ENCODE measurements at regions not wholly inside any gene's neighbourhood (a gene's known extent, or its start where the extent isn't known, plus 50 kb on each side); places are given as distances from the start of the nearest gene placed in this dataset.
A peak's percentile ranks its signal among the peaks of the same experiment; 100 is the strongest.

GRCh38 chr7:72524037-72524436 is 111.9 kb upstream of the CALN1 start:
- DNase-seq, result no peak

- DNase-seq, result no peak
Measured at GRCh38 chr7:72504061-72504706, 92.0 kb upstream of the CALN1 start.

- DNase-seq, result no peak
Measured at GRCh38 chr7:72503644-72504043, 91.5 kb upstream of the CALN1 start.

DNA sequence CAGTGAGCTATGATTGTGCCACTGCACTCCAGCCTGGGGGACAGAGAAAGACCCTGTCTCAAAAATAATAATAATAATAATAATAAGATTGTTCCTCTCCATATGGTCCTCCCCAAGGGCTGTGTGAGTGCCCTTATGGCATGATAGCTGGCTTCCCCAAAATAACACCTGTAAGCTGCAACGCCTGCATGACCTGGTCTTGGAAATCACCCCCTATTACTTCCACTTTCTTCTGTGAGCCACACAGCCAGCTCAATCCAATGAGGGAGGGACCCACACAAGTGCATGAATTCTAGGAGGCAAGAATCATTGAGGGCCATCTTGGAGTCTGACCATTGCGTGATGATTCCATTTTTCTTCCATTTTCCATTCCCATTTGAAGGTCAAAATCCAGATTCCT is 82.7 kb upstream of the CALN1 start:
- DNase-seq, result no peak

GRCh38 chr7:72493850-72494661 is 81.9 kb upstream of the CALN1 start:
- peak; percentile 36 for DNase-seq

GRCh38 chr7:72492461-72493065 is 80.4 kb upstream of the CALN1 start:
- DNase-seq, result no peak

DNA sequence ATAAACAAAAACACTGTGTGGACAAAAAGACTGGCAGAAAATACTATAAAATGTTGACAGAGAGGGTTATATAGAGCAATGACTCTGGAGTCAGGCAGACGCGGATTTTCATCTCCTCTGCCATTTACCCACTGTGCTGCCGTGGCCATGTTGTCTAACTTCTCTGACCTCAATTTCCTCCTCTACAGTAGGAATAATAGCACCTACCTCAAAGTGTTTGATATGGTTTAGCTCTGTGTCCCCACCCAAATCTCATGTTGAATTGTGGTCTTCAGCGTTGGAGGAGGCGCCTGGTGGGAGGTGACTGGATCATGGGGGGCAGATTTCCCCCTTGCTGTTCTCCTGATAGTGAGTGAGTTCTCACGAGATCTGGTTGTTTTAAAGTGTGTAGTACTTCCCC is 78.2 kb upstream of the CALN1 start:
- DNase-seq, result no peak

GRCh38 chr7:72481934-72482333 is 69.8 kb upstream of the CALN1 start:
- DNase-seq, result no peak

DNA sequence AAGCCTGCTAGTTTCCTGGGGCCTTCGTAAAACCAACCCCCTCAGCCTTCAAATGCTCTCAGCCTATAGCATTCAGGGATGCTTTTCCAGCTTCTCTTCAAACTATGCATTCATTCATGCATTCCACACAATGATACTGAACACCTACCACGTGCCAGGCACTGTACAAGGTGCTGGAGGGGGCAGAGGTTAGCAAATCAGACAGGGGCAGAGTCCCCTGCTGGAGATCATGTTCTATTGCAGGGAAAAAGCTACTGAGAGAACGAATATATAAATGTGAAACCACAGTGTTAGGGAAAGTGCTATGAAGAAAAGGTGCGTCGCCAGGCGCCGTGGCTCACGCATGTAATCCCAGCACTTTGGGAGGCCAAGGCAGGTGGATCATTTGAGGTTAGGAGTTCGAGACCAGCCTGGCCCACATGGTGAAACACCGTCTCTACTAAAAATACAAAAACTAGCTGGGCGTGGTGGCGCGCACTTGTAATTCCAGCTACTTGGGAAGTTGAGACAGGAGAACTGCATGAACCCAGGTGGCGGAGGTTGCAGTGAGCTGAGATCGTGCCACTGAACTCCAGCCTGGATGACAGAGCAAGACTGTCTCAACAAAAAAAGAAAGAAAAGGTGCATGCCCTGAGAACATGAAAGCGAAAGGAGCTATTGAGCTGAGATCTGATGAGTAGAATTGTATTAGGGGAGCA is 64.6 kb upstream of the CALN1 start:
- no peak for DNase-seq

GRCh38 chr7:72467237-72467636 is 55.1 kb upstream of the CALN1 start:
- no peak for DNase-seq

DNA sequence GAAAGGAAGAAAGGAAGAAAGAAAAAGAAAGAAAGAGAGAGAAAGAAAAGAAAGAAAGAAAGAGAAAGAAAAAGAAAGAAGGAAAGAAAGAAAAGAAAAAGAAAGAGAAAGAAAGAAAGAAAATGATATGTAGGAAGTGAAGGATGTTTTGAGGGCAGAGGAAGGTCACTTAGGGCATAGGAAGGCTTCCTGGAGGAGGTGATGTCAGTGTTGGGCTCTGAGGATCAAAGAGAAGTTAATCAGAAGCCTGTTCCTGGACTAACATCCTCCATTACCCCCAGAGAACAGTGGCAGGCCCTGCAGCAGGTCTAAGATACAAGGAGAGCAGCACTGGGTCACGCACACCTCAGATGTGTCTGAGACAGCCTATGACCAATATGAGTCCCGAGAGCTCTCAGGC is 54.7 kb upstream of the CALN1 start:
- no peak for DNase-seq

DNA sequence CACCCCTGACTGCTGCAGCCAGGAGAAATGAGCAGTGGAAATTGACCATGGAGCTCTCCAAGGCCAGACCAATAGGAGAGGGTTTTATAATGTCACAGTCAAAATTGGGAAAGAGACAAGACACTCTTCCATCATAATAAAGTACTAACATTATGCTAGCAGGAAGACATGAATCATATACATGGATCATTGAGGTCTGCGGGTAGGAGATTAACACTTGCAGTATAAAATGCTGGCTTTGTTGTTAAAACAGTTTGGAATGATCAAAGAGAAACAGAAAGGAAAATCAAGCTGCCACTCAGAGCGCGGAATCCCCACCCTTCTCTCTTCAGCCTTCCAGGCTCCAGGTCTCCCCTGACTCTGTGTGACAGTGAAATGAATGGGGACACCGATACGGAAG is 53.4 kb upstream of the CALN1 start:
- DNase-seq, result no peak

- DNase-seq, result no peak
Measured at GRCh38 chr7:72462311-72462710, 50.2 kb upstream of the CALN1 start.
